ENCODE measurements at regions not wholly inside any gene's neighbourhood (a gene's known extent, or its start where the extent isn't known, plus 50 kb on each side); places are given as distances from the start of the nearest gene placed in this dataset.
"Not testable (repeated sequence)": the region's sequence is repeated elsewhere in the genome, so short reads cannot be mapped to it uniquely, and the experiment has no call there.

- no peaks in the 10 kb centered on the region for H4K20me1 ChIP-seq (ENCODE audit: low read length)
- no peaks in the 10 kb centered on the region for H3K9me2 ChIP-seq (replicated peaks; ENCODE audit: low read length)
- no peak overlapping the region for H3K4me3 ChIP-seq (ENCODE audit: low read length)
- H2AFZ ChIP-seq (ENCODE audit: low read length), result no peak overlapping the region
- intact Hi-C loops (cut with micrococcal nuclease), result no loop called here
- no peak overlapping the region for H3K27ac ChIP-seq (ENCODE audit: low read length)
- POLR2A ChIA-PET (ENCODE audit: unreplicated experiment), result no interaction called here
- no TSS peak for BruUV-seq (replicated peaks)
- H3F3A ChIP-seq (ENCODE audit: low read length, unreplicated experiment), result no peaks in the 10 kb centered on the region
- H3K4me1 ChIP-seq (ENCODE audit: insufficient read depth, low read length), result no peaks in the 10 kb centered on the region
- H3K79me2 ChIP-seq (ENCODE audit: low read length), result no peaks in the 10 kb centered on the region
- CTCF ChIA-PET, result no interaction called here
- TF ChIP-seq EZH2 (IDR thresholded peaks at IDR 0.05; ENCODE audit: low read length, unreplicated experiment) (no peak), EZH2phosphoT487 (IDR thresholded peaks at IDR 0.05; ENCODE audit: borderline replicate concordance, low read length) (no peak), CTCF (conservative IDR thresholded peaks at IDR 0.05; ENCODE audit: low read depth, low read length) (no peak)
- ATAC-seq (no peak), DNase-seq (no peak)
- H3K4me2 ChIP-seq (ENCODE audit: low read length), result no peak overlapping the region
- peaks cover 50% of the 10 kb centered on the region for H3K27me3 ChIP-seq (ENCODE audit: low read length)
- no peak overlapping the region for H3K9ac ChIP-seq (ENCODE audit: low read length)
- H3K36me3 ChIP-seq (ENCODE audit: low read depth, low read length), result no peaks in the 10 kb centered on the region
- H3K9me3 ChIP-seq (ENCODE audit: low read length), result no peaks in the 10 kb centered on the region
These were observed 127.3 kb upstream of the PRKCQ start for GRCh38 chr10:6707352-6707751.

- no TSS peak for BruUV-seq (replicated peaks)
- DNase-seq, result no peak
- CTCF ChIA-PET, result no interaction called here
These were observed 126.6 kb upstream of the PRKCQ start for GRCh38 chr10:6706725-6707124.

GRCh38 chr10:6704896-6705295 is 124.8 kb upstream of the PRKCQ start:
- no peak overlapping the region for H3K27ac ChIP-seq (ENCODE audit: low read length)
- ChIA-PET POLR2A (ENCODE audit: unreplicated experiment) (no interaction called here), CTCF (interaction anchor here (0.7 kb wide), 1 partner anchor 705 kb away, joined by 11 read pairs; no protein-coding TSS in a partner anchor)
- no peak for DNase-seq
- no peak overlapping the region for H3K9ac ChIP-seq (ENCODE audit: low read length)
- TF ChIP-seq CTCF (conservative IDR thresholded peaks at IDR 0.05; ENCODE audit: low read depth, low read length), result no peak
- TF ChIP-seq EZH2 (IDR thresholded peaks at IDR 0.05; ENCODE audit: low read length, unreplicated experiment), result no peak
- TF ChIP-seq EZH2phosphoT487 (IDR thresholded peaks at IDR 0.05; ENCODE audit: borderline replicate concordance, low read length), result no peak
- H3K27me3 ChIP-seq (ENCODE audit: low read length), result peaks cover 36% of the 10 kb centered on the region
- H3K79me2 ChIP-seq (ENCODE audit: low read length), result no peaks in the 10 kb centered on the region
- intact Hi-C loops (cut with micrococcal nuclease), result no loop called here
- no peaks in the 10 kb centered on the region for H3K36me3 ChIP-seq (ENCODE audit: low read depth, low read length)
- H3K9me3 ChIP-seq (ENCODE audit: low read length), result no peaks in the 10 kb centered on the region
- no peaks in the 10 kb centered on the region for H4K20me1 ChIP-seq (ENCODE audit: low read length)
- no peak overlapping the region for H2AFZ ChIP-seq (ENCODE audit: low read length)
- no peak overlapping the region for H3K4me2 ChIP-seq (ENCODE audit: low read length)
- no peak overlapping the region for H3K4me3 ChIP-seq (ENCODE audit: low read length)
- no peaks in the 10 kb centered on the region for H3K9me2 ChIP-seq (replicated peaks; ENCODE audit: low read length)
- BruUV-seq (replicated peaks), result no TSS peak
- H3F3A ChIP-seq (ENCODE audit: low read length, unreplicated experiment), result no peaks in the 10 kb centered on the region
- no peaks in the 10 kb centered on the region for H3K4me1 ChIP-seq (ENCODE audit: insufficient read depth, low read length)
- no peak for ATAC-seq

More at GRCh38 chr10:6706725-6707124, 126.6 kb upstream of the PRKCQ start:
- Histone ChIP-seq H3K27me3 (ENCODE audit: low read length) (peaks cover 47% of the 10 kb centered on the region), H3K4me2 (ENCODE audit: low read length) (no peak overlapping the region), H2AFZ (ENCODE audit: low read length) (no peak overlapping the region), H3K9me3 (ENCODE audit: low read length) (no peaks in the 10 kb centered on the region), H3K79me2 (ENCODE audit: low read length) (no peaks in the 10 kb centered on the region), H3K4me3 (ENCODE audit: low read length) (no peak overlapping the region), H3K9ac (ENCODE audit: low read length) (no peak overlapping the region), H3K9me2 (replicated peaks; ENCODE audit: low read length) (no peaks in the 10 kb centered on the region), H4K20me1 (ENCODE audit: low read length) (no peaks in the 10 kb centered on the region), H3F3A (ENCODE audit: low read length, unreplicated experiment) (no peaks in the 10 kb centered on the region), H3K27ac (ENCODE audit: low read length) (no peak overlapping the region), H3K4me1 (ENCODE audit: insufficient read depth, low read length) (no peaks in the 10 kb centered on the region), H3K36me3 (ENCODE audit: low read depth, low read length) (no peaks in the 10 kb centered on the region)
- POLR2A ChIA-PET (ENCODE audit: unreplicated experiment), result no interaction called here
- intact Hi-C loops (cut with micrococcal nuclease), result no loop called here
- no peak for TF ChIP-seq EZH2phosphoT487 (IDR thresholded peaks at IDR 0.05; ENCODE audit: borderline replicate concordance, low read length)
- no peak for TF ChIP-seq EZH2 (IDR thresholded peaks at IDR 0.05; ENCODE audit: low read length, unreplicated experiment)
- TF ChIP-seq CTCF (conservative IDR thresholded peaks at IDR 0.05; ENCODE audit: low read depth, low read length), result no peak
- ATAC-seq, result no peak

GRCh38 chr10:6702833-6703232 is 122.8 kb upstream of the PRKCQ start:
- H3K27me3 ChIP-seq (ENCODE audit: low read length), result peaks cover 21% of the 10 kb centered on the region
- H3K9me3 ChIP-seq (ENCODE audit: low read length); H2AFZ ChIP-seq (ENCODE audit: low read length); H3K4me3 ChIP-seq (ENCODE audit: low read length); H3K9ac ChIP-seq (ENCODE audit: low read length); H3K27ac ChIP-seq (ENCODE audit: low read length); H3K4me1 ChIP-seq (ENCODE audit: insufficient read depth, low read length); H3K4me2 ChIP-seq (ENCODE audit: low read length); H3K79me2 ChIP-seq (ENCODE audit: low read length); BruUV-seq (replicated peaks); H3K9me2 ChIP-seq (replicated peaks; ENCODE audit: low read length); H3F3A ChIP-seq (ENCODE audit: low read length, unreplicated experiment); H4K20me1 ChIP-seq (ENCODE audit: low read length); POLR2A ChIA-PET (ENCODE audit: unreplicated experiment); DNase-seq; CTCF ChIA-PET; H3K36me3 ChIP-seq (ENCODE audit: low read depth, low read length); intact Hi-C loops (cut with micrococcal nuclease); ATAC-seq: not testable (repeated sequence)
